LNCaP clone FGC (cell line): ENCODE measurements at regions not wholly inside any gene's neighbourhood (a gene's known extent, or its start where the extent isn't known, plus 50 kb on each side); places are given as distances from the start of the nearest gene placed in this dataset.
A peak's percentile ranks its signal among the peaks of the same experiment; 100 is the strongest.

ENCODE experiments used
- DNase-seq: peaks from one replicate; pipeline ENCODE4 v3.0.0-alpha.2; 2011; ENCODE audit warnings: low read depth
- H3K4me3 ChIP-seq: 2 replicates; pipeline ENCODE4 v1.5.1; 2011; ENCODE audit warnings: mild to moderate bottlenecking, low read depth, low read length, control low read depth
- CTCF ChIP-seq: IDR thresholded peaks from 2 replicates; pipeline ENCODE4 v1.5.1; 2012; ENCODE audit warnings: mild to moderate bottlenecking; ENCODE audit not compliant: control insufficient read depth, insufficient read depth; ENCODE audit errors: extremely low read depth

- no peak for TF ChIP-seq CTCF
- DNase-seq = peak; percentile 8
- H3K4me3 ChIP-seq = 0 out of 2 replicates have a peak overlapping the region, but pooled peaks have one; percentile 23
These were observed 303.2 kb upstream of the SOX14 start for GRCh38 chr3:137460944-137461343.

GRCh38 chr3:137463131-137463530, 301.0 kb upstream of the SOX14 start:
- DNase-seq = no peak
- TF ChIP-seq CTCF = no peak
- no peak overlapping the region for H3K4me3 ChIP-seq

GRCh38 chr3:137464341-137464740, 299.8 kb upstream of the SOX14 start:
- TF ChIP-seq CTCF = no peak
- no peak overlapping the region for H3K4me3 ChIP-seq
- no peak for DNase-seq

GRCh38 chr3:137468446-137468845, 295.7 kb upstream of the SOX14 start:
- no peak overlapping the region for H3K4me3 ChIP-seq
- no peak for TF ChIP-seq CTCF
- DNase-seq = no peak

- no peak overlapping the region for H3K4me3 ChIP-seq
- no peak for TF ChIP-seq CTCF
- DNase-seq = no peak
These were observed 294.9 kb upstream of the SOX14 start for GRCh38 chr3:137469263-137469662.

GRCh38 chr3:137471130-137471529, 293.0 kb upstream of the SOX14 start:
- no peak for TF ChIP-seq CTCF

GRCh38 chr3:137471558-137472204, 292.4 kb upstream of the SOX14 start:
- TF ChIP-seq CTCF = no peak
- H3K4me3 ChIP-seq = no peak overlapping the region
- DNase-seq = no peak

More at GRCh38 chr3:137471130-137471529, 293.0 kb upstream of the SOX14 start:
- no peak for DNase-seq
- H3K4me3 ChIP-seq = no peak overlapping the region
